ENCODE measurements at regions not wholly inside any gene's neighbourhood (a gene's known extent, or its start where the extent isn't known, plus 50 kb on each side); places are given as distances from the start of the nearest gene placed in this dataset.

- Histone ChIP-seq H3K27me3 (ENCODE audit: control insufficient read depth in 2 of 2, insufficient read depth in 1 of 2, low read length in 1 of 2) (no peaks in the 10 kb centered on the region), H3K9me3 (ENCODE audit: control insufficient read depth in 2 of 2, insufficient read depth in 1 of 2, low read length in 1 of 2) (peaks cover 0 to 7% of the 10 kb centered on the region in 2 donors), H3K4me1 (ENCODE audit: control insufficient read depth in 2 of 2, insufficient read depth in 2 of 2, low read length in 2 of 2) (no peaks in the 10 kb centered on the region), H3K27ac (ENCODE audit: low read depth in 1 of 2, low read length in 1 of 2) (no peak overlapping the region), H3K4me3 (ENCODE audit: low read length in 2 of 2) (no peak overlapping the region), H3K36me3 (ENCODE audit: control insufficient read depth in 2 of 2, insufficient read depth in 2 of 2, low read length in 1 of 2) (no peaks in the 10 kb centered on the region)
- no peak for DNase-seq (ENCODE audit: low read depth in 6 of 9, low spot score in 9 of 9)
- 76% methylated on average over 2 of the region's 2 CpGs for WGBS
Measured at GRCh38 chr2:180276733-180277132, 269.6 kb upstream of the CWC22 start.

GRCh38 chr2:180268006-180268405 is 260.9 kb upstream of the CWC22 start:
- DNase-seq (ENCODE audit: low read depth in 6 of 9, low spot score in 9 of 9) = no peak
- no peaks in the 10 kb centered on the region for H3K36me3 ChIP-seq (ENCODE audit: control insufficient read depth in 2 of 2, insufficient read depth in 2 of 2, low read length in 1 of 2)
- H3K4me1 ChIP-seq (ENCODE audit: control insufficient read depth in 2 of 2, insufficient read depth in 2 of 2, low read length in 2 of 2) = no peaks in the 10 kb centered on the region
- H3K9me3 ChIP-seq (ENCODE audit: control insufficient read depth in 2 of 2, insufficient read depth in 1 of 2, low read length in 1 of 2) = no peaks in the 10 kb centered on the region
- WGBS = 97% methylated on average over 3 of the region's 3 CpGs
- no peaks in the 10 kb centered on the region for H3K27me3 ChIP-seq (ENCODE audit: control insufficient read depth in 2 of 2, insufficient read depth in 1 of 2, low read length in 1 of 2)
- H3K4me3 ChIP-seq (ENCODE audit: low read length in 2 of 2) = no peak overlapping the region
- H3K27ac ChIP-seq (ENCODE audit: low read depth in 1 of 2, low read length in 1 of 2) = no peak overlapping the region

GRCh38 chr2:180261976-180262375 is 254.9 kb upstream of the CWC22 start:
- DNase-seq (ENCODE audit: low read depth in 6 of 9, low spot score in 9 of 9) = no peak
- 100% methylated on average over 1 of the region's 1 CpG for WGBS
- no peaks in the 10 kb centered on the region for H3K9me3 ChIP-seq (ENCODE audit: control insufficient read depth in 2 of 2, insufficient read depth in 1 of 2, low read length in 1 of 2)

GRCh38 chr2:180258579-180258978 is 251.5 kb upstream of the CWC22 start:
- Histone ChIP-seq H3K9me3 (ENCODE audit: control insufficient read depth in 2 of 2, insufficient read depth in 1 of 2, low read length in 1 of 2) (no peaks in the 10 kb centered on the region), H3K27ac (ENCODE audit: low read depth in 1 of 2, low read length in 1 of 2) (no peak overlapping the region), H3K4me1 (ENCODE audit: control insufficient read depth in 2 of 2, insufficient read depth in 2 of 2, low read length in 2 of 2) (no peaks in the 10 kb centered on the region), H3K27me3 (ENCODE audit: control insufficient read depth in 2 of 2, insufficient read depth in 1 of 2, low read length in 1 of 2) (no peaks in the 10 kb centered on the region), H3K4me3 (ENCODE audit: low read length in 2 of 2) (no peak overlapping the region), H3K36me3 (ENCODE audit: control insufficient read depth in 2 of 2, insufficient read depth in 2 of 2, low read length in 1 of 2) (no peaks in the 10 kb centered on the region)
- DNase-seq (ENCODE audit: low read depth in 6 of 9, low spot score in 9 of 9) = no peak
- 93% methylated on average over 1 of the region's 1 CpG for WGBS

More at GRCh38 chr2:180261976-180262375, 254.9 kb upstream of the CWC22 start:
- Histone ChIP-seq H3K27ac (ENCODE audit: low read depth in 1 of 2, low read length in 1 of 2) (no peak overlapping the region), H3K36me3 (ENCODE audit: control insufficient read depth in 2 of 2, insufficient read depth in 2 of 2, low read length in 1 of 2) (no peaks in the 10 kb centered on the region), H3K27me3 (ENCODE audit: control insufficient read depth in 2 of 2, insufficient read depth in 1 of 2, low read length in 1 of 2) (no peaks in the 10 kb centered on the region), H3K4me3 (ENCODE audit: low read length in 2 of 2) (no peak overlapping the region), H3K4me1 (ENCODE audit: control insufficient read depth in 2 of 2, insufficient read depth in 2 of 2, low read length in 2 of 2) (no peaks in the 10 kb centered on the region)

GRCh38 chr2:180258041-180258537 is 251.0 kb upstream of the CWC22 start:
- Histone ChIP-seq H3K27ac (ENCODE audit: low read depth in 1 of 2, low read length in 1 of 2) (no peak overlapping the region), H3K9me3 (ENCODE audit: control insufficient read depth in 2 of 2, insufficient read depth in 1 of 2, low read length in 1 of 2) (no peaks in the 10 kb centered on the region), H3K4me3 (ENCODE audit: low read length in 2 of 2) (no peak overlapping the region), H3K27me3 (ENCODE audit: control insufficient read depth in 2 of 2, insufficient read depth in 1 of 2, low read length in 1 of 2) (no peaks in the 10 kb centered on the region), H3K36me3 (ENCODE audit: control insufficient read depth in 2 of 2, insufficient read depth in 2 of 2, low read length in 1 of 2) (no peaks in the 10 kb centered on the region), H3K4me1 (ENCODE audit: control insufficient read depth in 2 of 2, insufficient read depth in 2 of 2, low read length in 2 of 2) (no peaks in the 10 kb centered on the region)
- DNase-seq (ENCODE audit: low read depth in 6 of 9, low spot score in 9 of 9) = no peak

- Histone ChIP-seq H3K27me3 (ENCODE audit: control insufficient read depth in 2 of 2, insufficient read depth in 1 of 2, low read length in 1 of 2) (no peaks in the 10 kb centered on the region), H3K4me1 (ENCODE audit: control insufficient read depth in 2 of 2, insufficient read depth in 2 of 2, low read length in 2 of 2) (no peaks in the 10 kb centered on the region), H3K4me3 (ENCODE audit: low read length in 2 of 2) (no peak overlapping the region), H3K36me3 (ENCODE audit: control insufficient read depth in 2 of 2, insufficient read depth in 2 of 2, low read length in 1 of 2) (no peaks in the 10 kb centered on the region), H3K27ac (ENCODE audit: low read depth in 1 of 2, low read length in 1 of 2) (no peak overlapping the region), H3K9me3 (ENCODE audit: control insufficient read depth in 2 of 2, insufficient read depth in 1 of 2, low read length in 1 of 2) (no peaks in the 10 kb centered on the region)
- whole genome bisulfite sequencing = 87% methylated on average over 5 of the region's 5 CpGs
- DNase-seq (ENCODE audit: low read depth in 6 of 9, low spot score in 9 of 9) = no peak
Measured at GRCh38 chr2:180257247-180257646, 250.2 kb upstream of the CWC22 start.

- Histone ChIP-seq H3K4me1 (ENCODE audit: control insufficient read depth in 2 of 2, insufficient read depth in 2 of 2, low read length in 2 of 2) (no peaks in the 10 kb centered on the region), H3K9me3 (ENCODE audit: control insufficient read depth in 2 of 2, insufficient read depth in 1 of 2, low read length in 1 of 2) (no peaks in the 10 kb centered on the region), H3K27ac (ENCODE audit: low read depth in 1 of 2, low read length in 1 of 2) (no peak overlapping the region), H3K4me3 (ENCODE audit: low read length in 2 of 2) (no peak overlapping the region), H3K36me3 (ENCODE audit: control insufficient read depth in 2 of 2, insufficient read depth in 2 of 2, low read length in 1 of 2) (no peaks in the 10 kb centered on the region), H3K27me3 (ENCODE audit: control insufficient read depth in 2 of 2, insufficient read depth in 1 of 2, low read length in 1 of 2) (no peaks in the 10 kb centered on the region)
- 87% methylated on average over 1 of the region's 1 CpG for WGBS
- DNase-seq (ENCODE audit: low read depth in 6 of 9, low spot score in 9 of 9) = no peak
Measured at GRCh38 chr2:180255981-180256380, 248.9 kb upstream of the CWC22 start.

- H3K36me3 ChIP-seq (ENCODE audit: control insufficient read depth in 2 of 2, insufficient read depth in 2 of 2, low read length in 1 of 2) = no peaks in the 10 kb centered on the region
- H3K27me3 ChIP-seq (ENCODE audit: control insufficient read depth in 2 of 2, insufficient read depth in 1 of 2, low read length in 1 of 2) = no peaks in the 10 kb centered on the region
- 73% methylated on average over 1 of the region's 1 CpG for WGBS
- no peaks in the 10 kb centered on the region for H3K4me1 ChIP-seq (ENCODE audit: control insufficient read depth in 2 of 2, insufficient read depth in 2 of 2, low read length in 2 of 2)
- no peak for DNase-seq (ENCODE audit: low read depth in 6 of 9, low spot score in 9 of 9)
- no peaks in the 10 kb centered on the region for H3K9me3 ChIP-seq (ENCODE audit: control insufficient read depth in 2 of 2, insufficient read depth in 1 of 2, low read length in 1 of 2)
- no peak overlapping the region for H3K27ac ChIP-seq (ENCODE audit: low read depth in 1 of 2, low read length in 1 of 2)
- no peak overlapping the region for H3K4me3 ChIP-seq (ENCODE audit: low read length in 2 of 2)
Measured at GRCh38 chr2:180254872-180255271, 247.8 kb upstream of the CWC22 start.

GRCh38 chr2:180247658-180248057 is 240.6 kb upstream of the CWC22 start:
- no peaks in the 10 kb centered on the region for H3K36me3 ChIP-seq (ENCODE audit: control insufficient read depth in 2 of 2, insufficient read depth in 2 of 2, low read length in 1 of 2)
- no peaks in the 10 kb centered on the region for H3K27me3 ChIP-seq (ENCODE audit: control insufficient read depth in 2 of 2, insufficient read depth in 1 of 2, low read length in 1 of 2)
- no peak overlapping the region for H3K27ac ChIP-seq (ENCODE audit: low read depth in 1 of 2, low read length in 1 of 2)
- DNase-seq (ENCODE audit: low read depth in 6 of 9, low spot score in 9 of 9) = no peak
- no peaks in the 10 kb centered on the region for H3K9me3 ChIP-seq (ENCODE audit: control insufficient read depth in 2 of 2, insufficient read depth in 1 of 2, low read length in 1 of 2)
- no peaks in the 10 kb centered on the region for H3K4me1 ChIP-seq (ENCODE audit: control insufficient read depth in 2 of 2, insufficient read depth in 2 of 2, low read length in 2 of 2)
- no peak overlapping the region for H3K4me3 ChIP-seq (ENCODE audit: low read length in 2 of 2)
- WGBS = 87% methylated on average over 2 of the region's 2 CpGs

GRCh38 chr2:180246268-180246667 is 239.2 kb upstream of the CWC22 start:
- Histone ChIP-seq H3K4me1 (ENCODE audit: control insufficient read depth in 2 of 2, insufficient read depth in 2 of 2, low read length in 2 of 2) (no peaks in the 10 kb centered on the region), H3K36me3 (ENCODE audit: control insufficient read depth in 2 of 2, insufficient read depth in 2 of 2, low read length in 1 of 2) (no peaks in the 10 kb centered on the region), H3K4me3 (ENCODE audit: low read length in 2 of 2) (no peak overlapping the region), H3K9me3 (ENCODE audit: control insufficient read depth in 2 of 2, insufficient read depth in 1 of 2, low read length in 1 of 2) (no peaks in the 10 kb centered on the region), H3K27ac (ENCODE audit: low read depth in 1 of 2, low read length in 1 of 2) (no peak overlapping the region), H3K27me3 (ENCODE audit: control insufficient read depth in 2 of 2, insufficient read depth in 1 of 2, low read length in 1 of 2) (no peaks in the 10 kb centered on the region)
- no peak for DNase-seq (ENCODE audit: low read depth in 6 of 9, low spot score in 9 of 9)
- WGBS = 71% methylated on average over 2 of the region's 2 CpGs
